ENCODE measurements at regions not wholly inside any gene's neighbourhood (a gene's known extent, or its start where the extent isn't known, plus 50 kb on each side); places are given as distances from the start of the nearest gene placed in this dataset.
"Not testable (repeated sequence)": the region's sequence is repeated elsewhere in the genome, so short reads cannot be mapped to it uniquely, and the experiment has no call there.

DNA sequence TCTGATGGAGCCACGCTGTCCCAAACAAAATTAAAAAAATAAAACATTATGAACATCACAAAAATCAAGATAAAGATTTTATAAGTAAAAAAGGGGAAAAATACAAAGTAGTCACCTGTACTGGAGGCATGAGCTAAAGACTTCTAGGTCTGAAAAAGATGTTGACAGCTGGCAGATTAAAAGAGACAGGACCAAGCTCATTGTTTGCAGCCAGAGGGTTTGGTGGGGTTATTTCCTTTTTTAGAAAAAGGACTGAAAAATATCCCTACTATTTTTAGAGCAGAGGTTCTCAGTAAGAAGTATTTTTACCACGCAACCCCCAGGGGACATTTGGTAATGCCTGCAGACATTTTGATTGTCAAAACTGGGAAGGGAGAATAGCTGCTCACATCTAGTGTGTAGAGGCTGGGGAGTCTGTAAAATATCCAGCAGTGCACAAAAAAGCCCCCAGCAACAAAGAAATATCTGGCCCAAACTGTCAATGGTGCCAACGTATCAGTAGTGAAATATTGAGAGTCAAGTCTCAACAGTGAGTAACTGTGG, 353.4 kb downstream of the TLE1 start:
- in situ Hi-C loops (cut with HindIII; ENCODE audit: low pct_unique_long_range_greater_than_20kb, low sequenced_read_pairs): no loop called here
- TF ChIP-seq JUND (IDR thresholded peaks at IDR 0.05; ENCODE audit: low read depth): no peak
- no peak for DNase-seq (ENCODE audit: low read depth in 1 of 2, low spot score in 1 of 2)

DNA sequence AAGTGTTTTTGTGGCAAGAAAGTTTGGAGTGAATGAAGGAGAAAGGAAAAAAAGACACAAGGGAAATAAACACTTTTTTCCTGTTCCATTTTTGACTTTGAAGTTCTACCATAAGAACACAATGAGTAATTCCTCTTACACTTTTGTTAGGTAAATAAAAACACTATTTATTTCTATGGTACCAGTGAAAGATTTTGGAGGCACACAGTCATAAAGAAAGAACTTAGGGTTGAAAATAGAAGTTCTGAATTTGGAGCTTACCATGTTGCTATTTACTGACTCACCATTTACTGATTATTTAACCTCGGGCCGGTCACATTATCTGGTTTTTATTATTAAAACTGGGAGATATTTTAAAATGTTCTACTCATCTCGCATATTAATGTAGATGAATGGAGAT, 367.8 kb downstream of the TLE1 start:
- no peak for DNase-seq (ENCODE audit: low read depth in 1 of 2, low spot score in 1 of 2)
- TF ChIP-seq JUND (IDR thresholded peaks at IDR 0.05; ENCODE audit: low read depth): no peak
- in situ Hi-C loops (cut with HindIII; ENCODE audit: low pct_unique_long_range_greater_than_20kb, low sequenced_read_pairs): no loop called here

DNA sequence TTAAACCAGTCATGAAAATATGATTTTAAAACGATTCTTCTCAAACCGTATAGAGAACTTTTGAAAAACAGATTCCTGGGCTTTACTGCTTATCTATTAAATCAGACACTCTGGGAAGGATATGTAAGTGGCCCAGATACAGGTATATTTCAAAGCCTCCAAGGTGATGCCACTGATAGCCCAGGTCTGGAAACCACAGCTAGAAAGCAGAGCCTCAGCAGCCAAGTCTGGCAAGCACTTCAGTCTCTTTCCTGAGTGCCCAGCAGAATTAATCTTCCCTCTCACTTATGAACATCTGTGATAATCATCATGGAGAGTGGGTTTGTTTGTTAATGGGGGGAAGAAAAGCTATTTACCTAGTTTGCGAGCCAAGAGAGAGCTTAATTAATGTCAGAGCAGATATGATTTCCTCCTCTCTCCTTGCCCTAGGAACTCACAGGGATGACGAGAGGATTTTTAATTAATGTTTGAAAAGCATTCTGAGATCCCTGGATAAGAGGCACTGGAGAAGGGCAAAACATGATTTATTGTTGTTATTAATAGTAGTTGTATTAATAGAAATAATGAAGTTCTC, 368.4 kb downstream of the TLE1 start:
- peak; percentile 81 for TF ChIP-seq JUND (IDR thresholded peaks at IDR 0.05; ENCODE audit: low read depth)
- DNase-seq (ENCODE audit: low read depth in 1 of 2, low spot score in 1 of 2): peak in 1 of 2 experiments; percentile 54
- in situ Hi-C loops (cut with HindIII; ENCODE audit: low pct_unique_long_range_greater_than_20kb, low sequenced_read_pairs): no loop called here

DNA sequence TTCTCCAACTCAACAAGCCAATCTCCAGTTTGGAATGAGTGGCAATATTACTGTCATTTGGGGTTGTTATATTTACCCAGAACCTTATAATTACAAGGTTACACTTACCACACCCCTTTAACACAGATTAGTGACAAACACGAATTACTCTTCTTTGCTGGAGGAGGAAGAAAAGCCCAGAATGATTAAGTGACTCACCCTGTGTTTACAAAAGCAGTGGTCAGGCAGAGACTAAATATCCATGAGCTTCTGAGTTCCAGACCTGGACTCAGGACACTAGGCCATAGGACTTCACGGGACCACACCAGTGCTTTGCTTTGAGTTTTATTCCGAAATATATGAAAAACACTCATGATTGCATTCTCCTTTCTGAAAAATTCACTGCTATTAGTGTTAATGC, 370.8 kb downstream of the TLE1 start:
- no peak for TF ChIP-seq JUND (IDR thresholded peaks at IDR 0.05; ENCODE audit: low read depth)
- peak in 1 of 2 experiments; percentile 29 for DNase-seq (ENCODE audit: low read depth in 1 of 2, low spot score in 1 of 2)
- in situ Hi-C loops (cut with HindIII; ENCODE audit: low pct_unique_long_range_greater_than_20kb, low sequenced_read_pairs): no loop called here

GRCh38 chr9:81317939-81318338, 371.4 kb downstream of the TLE1 start:
- no peak for TF ChIP-seq JUND (IDR thresholded peaks at IDR 0.05; ENCODE audit: low read depth)
- peak in 1 of 2 experiments; percentile 13 for DNase-seq (ENCODE audit: low read depth in 1 of 2, low spot score in 1 of 2)
- in situ Hi-C loops (cut with HindIII; ENCODE audit: low pct_unique_long_range_greater_than_20kb, low sequenced_read_pairs): no loop called here

DNA sequence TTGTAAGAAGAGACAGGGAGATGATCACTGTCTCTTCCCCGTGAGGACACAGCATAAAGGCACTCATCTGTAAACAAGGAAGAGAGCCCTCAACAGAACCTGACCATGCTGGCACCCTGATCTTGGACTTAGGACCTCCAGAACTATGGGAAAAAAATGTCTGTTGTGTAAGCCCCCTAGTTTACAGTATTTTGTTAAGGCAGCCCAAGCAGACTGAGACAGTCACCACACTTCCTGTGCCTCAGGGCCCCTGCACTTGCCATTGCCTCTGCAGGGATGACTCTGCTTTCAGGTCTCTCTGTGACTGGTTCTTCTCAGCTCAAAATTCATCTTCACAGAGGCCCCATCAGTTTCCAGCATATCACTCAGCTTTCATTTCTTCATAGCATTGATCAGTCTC, 372.1 kb downstream of the TLE1 start:
- no peak for DNase-seq (ENCODE audit: low read depth in 1 of 2, low spot score in 1 of 2)
- TF ChIP-seq JUND (IDR thresholded peaks at IDR 0.05; ENCODE audit: low read depth): no peak
- in situ Hi-C loops (cut with HindIII; ENCODE audit: low pct_unique_long_range_greater_than_20kb, low sequenced_read_pairs): no loop called here

GRCh38 chr9:81314490-81314889, 374.9 kb downstream of the TLE1 start:
- in situ Hi-C loops (cut with HindIII; ENCODE audit: low pct_unique_long_range_greater_than_20kb, low sequenced_read_pairs): no loop called here
- no peak for DNase-seq (ENCODE audit: low read depth in 1 of 2, low spot score in 1 of 2)
- no peak for TF ChIP-seq JUND (IDR thresholded peaks at IDR 0.05; ENCODE audit: low read depth)

- in situ Hi-C loops (cut with HindIII; ENCODE audit: low pct_unique_long_range_greater_than_20kb, low sequenced_read_pairs): no loop called here
- no peak for DNase-seq (ENCODE audit: low read depth in 1 of 2, low spot score in 1 of 2)
- no peak for TF ChIP-seq JUND (IDR thresholded peaks at IDR 0.05; ENCODE audit: low read depth)
These were observed 375.5 kb downstream of the TLE1 start for GRCh38 chr9:81313877-81314276.

GRCh38 chr9:81312346-81312745, 377.0 kb downstream of the TLE1 start:
- peak in 1 of 2 experiments; percentile 2 for DNase-seq (ENCODE audit: low read depth in 1 of 2, low spot score in 1 of 2)
- in situ Hi-C loops (cut with HindIII; ENCODE audit: low pct_unique_long_range_greater_than_20kb, low sequenced_read_pairs): no loop called here
- no peak for TF ChIP-seq JUND (IDR thresholded peaks at IDR 0.05; ENCODE audit: low read depth)

- DNase-seq (ENCODE audit: low read depth in 1 of 2, low spot score in 1 of 2): no peak
- TF ChIP-seq JUND (IDR thresholded peaks at IDR 0.05; ENCODE audit: low read depth): no peak
- in situ Hi-C loops (cut with HindIII; ENCODE audit: low pct_unique_long_range_greater_than_20kb, low sequenced_read_pairs): no loop called here
These were observed 380.9 kb downstream of the TLE1 start for GRCh38 chr9:81308404-81308803.

- DNase-seq (ENCODE audit: low read depth in 1 of 2, low spot score in 1 of 2); in situ Hi-C loops (cut with HindIII; ENCODE audit: low pct_unique_long_range_greater_than_20kb, low sequenced_read_pairs): not testable (repeated sequence)
These were observed 381.6 kb downstream of the TLE1 start for GRCh38 chr9:81307791-81308190.

DNA sequence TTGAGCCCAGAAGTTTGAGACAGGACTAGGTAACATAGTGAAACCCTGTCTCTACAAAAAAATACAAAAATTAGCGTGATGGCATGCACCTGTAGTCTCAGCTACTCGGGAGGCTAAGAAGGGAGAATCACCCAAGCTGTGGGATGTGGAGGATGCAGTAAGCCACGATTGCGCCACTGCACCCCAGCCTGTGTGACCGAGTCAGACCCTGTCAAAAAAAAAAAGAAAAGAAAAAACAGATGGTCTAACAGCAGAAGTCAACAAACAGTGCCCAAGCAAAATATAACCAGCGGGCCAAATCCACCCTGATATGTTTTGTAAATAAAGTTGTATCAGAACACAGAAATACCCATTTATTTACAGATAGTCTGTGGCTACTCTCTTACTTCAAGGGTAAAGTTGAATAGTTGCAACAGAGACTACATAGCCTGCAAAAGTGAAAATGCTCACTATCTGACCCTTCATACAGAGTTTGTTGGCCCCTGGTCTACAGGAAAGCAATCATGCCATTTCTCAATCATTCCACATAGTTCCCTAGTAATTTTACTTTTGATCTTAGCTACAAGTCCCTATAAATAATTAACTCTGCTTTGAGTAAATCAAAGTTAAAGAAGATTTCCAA, 383.7 kb downstream of the TLE1 start:
- no peak for TF ChIP-seq JUND (IDR thresholded peaks at IDR 0.05; ENCODE audit: low read depth)
- DNase-seq (ENCODE audit: low read depth in 1 of 2, low spot score in 1 of 2): no peak
- in situ Hi-C loops (cut with HindIII; ENCODE audit: low pct_unique_long_range_greater_than_20kb, low sequenced_read_pairs): no loop called here

DNA sequence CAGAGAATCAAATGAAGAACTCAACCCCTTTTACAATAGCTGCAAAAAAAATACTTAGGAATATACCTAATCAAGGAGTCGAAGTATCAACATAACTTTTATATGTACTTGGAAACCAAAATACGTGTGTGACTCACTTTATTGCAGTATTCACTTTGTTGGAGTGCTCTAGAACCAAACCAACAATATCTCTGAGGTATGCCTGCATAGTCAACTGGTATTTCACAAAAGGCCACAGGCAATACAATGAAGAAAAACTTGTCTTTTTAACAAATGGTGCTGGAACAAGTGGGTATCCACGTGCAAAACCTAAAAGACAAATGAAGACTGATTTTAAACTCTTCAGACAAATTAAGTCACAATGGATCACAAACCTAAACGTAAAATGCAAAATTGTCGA, 385.7 kb downstream of the TLE1 start:
- no peak for DNase-seq (ENCODE audit: low read depth in 1 of 2, low spot score in 1 of 2)
- TF ChIP-seq JUND (IDR thresholded peaks at IDR 0.05; ENCODE audit: low read depth): no peak
- in situ Hi-C loops (cut with HindIII; ENCODE audit: low pct_unique_long_range_greater_than_20kb, low sequenced_read_pairs): no loop called here

DNA sequence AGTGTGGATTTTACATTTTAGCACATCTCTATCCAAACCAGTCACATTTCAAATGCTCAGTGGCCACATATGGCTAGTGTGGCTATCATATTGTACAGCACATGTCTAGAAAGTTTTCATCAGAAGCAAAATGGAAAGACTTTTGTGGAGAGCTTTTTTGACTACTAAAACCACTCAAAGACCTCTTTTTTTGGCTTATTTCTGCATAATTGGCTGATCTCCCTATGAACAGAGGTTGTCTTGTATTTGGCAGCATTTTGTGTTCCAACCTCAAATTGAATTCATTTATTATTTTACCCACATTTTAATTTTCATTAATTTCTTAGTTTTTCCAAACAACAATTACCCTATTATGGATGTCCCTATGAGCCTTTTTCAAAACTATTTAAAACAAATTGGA, 395.7 kb downstream of the TLE1 start:
- no peak for DNase-seq (ENCODE audit: low read depth in 1 of 2, low spot score in 1 of 2)
- TF ChIP-seq JUND (IDR thresholded peaks at IDR 0.05; ENCODE audit: low read depth): no peak
- in situ Hi-C loops (cut with HindIII; ENCODE audit: low pct_unique_long_range_greater_than_20kb, low sequenced_read_pairs): no loop called here
